ENCODE measurements at regions not wholly inside any gene's neighbourhood (a gene's known extent, or its start where the extent isn't known, plus 50 kb on each side); places are given as distances from the start of the nearest gene placed in this dataset.
A peak's percentile ranks its signal among the peaks of the same experiment; 100 is the strongest.

DNA sequence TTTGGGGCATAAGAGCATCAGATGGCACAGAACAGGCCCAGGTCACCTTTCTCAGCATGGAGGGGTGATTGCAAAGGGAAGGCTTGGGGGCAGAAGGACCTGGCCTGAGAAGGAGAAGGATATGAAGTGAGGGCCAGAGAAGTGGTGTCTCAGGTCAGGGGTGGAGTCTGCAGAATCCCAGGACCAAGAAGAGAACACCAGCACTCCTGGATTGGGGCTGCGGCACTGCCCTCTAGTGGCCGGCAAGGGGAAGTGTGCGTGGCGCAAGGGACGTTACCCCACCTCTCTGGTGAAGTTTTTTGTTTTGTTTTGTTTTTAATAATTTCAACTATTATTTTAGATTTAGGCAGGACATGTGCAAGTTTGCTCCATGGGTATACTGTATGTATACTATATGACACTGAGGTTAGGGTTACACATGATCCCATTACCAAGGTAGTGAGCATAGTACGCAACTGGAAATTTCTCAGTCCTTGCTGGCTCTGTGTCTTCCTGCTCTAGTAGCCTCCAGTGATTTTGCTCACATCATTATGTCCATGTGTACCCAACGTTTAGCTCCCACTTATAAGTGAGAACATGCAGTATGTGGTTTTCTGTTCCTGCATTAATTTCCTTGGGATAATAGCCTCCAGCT, 1548.6 kb downstream of the EFNA5 start:
- no peak for TF ChIP-seq ZNF48 (tag by site-specific recombination; IDR thresholded peaks at IDR 0.05)
- TF ChIP-seq, protein P1, sequence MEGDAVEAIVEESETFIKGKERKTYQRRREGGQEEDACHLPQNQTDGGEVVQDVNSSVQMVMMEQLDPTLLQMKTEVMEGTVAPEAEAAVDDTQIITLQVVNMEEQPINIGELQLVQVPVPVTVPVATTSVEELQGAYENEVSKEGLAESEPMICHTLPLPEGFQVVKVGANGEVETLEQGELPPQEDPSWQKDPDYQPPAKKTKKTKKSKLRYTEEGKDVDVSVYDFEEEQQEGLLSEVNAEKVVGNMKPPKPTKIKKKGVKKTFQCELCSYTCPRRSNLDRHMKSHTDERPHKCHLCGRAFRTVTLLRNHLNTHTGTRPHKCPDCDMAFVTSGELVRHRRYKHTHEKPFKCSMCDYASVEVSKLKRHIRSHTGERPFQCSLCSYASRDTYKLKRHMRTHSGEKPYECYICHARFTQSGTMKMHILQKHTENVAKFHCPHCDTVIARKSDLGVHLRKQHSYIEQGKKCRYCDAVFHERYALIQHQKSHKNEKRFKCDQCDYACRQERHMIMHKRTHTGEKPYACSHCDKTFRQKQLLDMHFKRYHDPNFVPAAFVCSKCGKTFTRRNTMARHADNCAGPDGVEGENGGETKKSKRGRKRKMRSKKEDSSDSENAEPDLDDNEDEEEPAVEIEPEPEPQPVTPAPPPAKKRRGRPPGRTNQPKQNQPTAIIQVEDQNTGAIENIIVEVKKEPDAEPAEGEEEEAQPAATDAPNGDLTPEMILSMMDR (tag by site-specific recombination; IDR thresholded peaks at IDR 0.05) = peak; percentile 66
- TF ChIP-seq, protein P2, sequence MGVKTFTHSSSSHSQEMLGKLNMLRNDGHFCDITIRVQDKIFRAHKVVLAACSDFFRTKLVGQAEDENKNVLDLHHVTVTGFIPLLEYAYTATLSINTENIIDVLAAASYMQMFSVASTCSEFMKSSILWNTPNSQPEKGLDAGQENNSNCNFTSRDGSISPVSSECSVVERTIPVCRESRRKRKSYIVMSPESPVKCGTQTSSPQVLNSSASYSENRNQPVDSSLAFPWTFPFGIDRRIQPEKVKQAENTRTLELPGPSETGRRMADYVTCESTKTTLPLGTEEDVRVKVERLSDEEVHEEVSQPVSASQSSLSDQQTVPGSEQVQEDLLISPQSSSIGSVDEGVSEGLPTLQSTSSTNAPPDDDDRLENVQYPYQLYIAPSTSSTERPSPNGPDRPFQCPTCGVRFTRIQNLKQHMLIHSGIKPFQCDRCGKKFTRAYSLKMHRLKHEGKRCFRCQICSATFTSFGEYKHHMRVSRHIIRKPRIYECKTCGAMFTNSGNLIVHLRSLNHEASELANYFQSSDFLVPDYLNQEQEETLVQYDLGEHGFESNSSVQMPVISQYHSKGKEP (tag by site-specific recombination; IDR thresholded peaks at IDR 0.05) = no peak
- TF ChIP-seq, protein P3, sequence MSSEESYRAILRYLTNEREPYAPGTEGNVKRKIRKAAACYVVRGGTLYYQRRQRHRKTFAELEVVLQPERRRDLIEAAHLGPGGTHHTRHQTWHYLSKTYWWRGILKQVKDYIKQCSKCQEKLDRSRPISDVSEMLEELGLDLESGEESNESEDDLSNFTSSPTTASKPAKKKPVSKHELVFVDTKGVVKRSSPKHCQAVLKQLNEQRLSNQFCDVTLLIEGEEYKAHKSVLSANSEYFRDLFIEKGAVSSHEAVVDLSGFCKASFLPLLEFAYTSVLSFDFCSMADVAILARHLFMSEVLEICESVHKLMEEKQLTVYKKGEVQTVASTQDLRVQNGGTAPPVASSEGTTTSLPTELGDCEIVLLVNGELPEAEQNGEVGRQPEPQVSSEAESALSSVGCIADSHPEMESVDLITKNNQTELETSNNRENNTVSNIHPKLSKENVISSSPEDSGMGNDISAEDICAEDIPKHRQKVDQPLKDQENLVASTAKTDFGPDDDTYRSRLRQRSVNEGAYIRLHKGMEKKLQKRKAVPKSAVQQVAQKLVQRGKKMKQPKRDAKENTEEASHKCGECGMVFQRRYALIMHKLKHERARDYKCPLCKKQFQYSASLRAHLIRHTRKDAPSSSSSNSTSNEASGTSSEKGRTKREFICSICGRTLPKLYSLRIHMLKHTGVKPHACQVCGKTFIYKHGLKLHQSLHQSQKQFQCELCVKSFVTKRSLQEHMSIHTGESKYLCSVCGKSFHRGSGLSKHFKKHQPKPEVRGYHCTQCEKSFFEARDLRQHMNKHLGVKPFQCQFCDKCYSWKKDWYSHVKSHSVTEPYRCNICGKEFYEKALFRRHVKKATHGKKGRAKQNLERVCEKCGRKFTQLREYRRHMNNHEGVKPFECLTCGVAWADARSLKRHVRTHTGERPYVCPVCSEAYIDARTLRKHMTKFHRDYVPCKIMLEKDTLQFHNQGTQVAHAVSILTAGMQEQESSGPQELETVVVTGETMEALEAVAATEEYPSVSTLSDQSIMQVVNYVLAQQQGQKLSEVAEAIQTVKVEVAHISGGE (tag by site-specific recombination; conservative IDR thresholded peaks at IDR 0.05; ENCODE audit: low read depth) = no peak
- TF ChIP-seq, protein P4, sequence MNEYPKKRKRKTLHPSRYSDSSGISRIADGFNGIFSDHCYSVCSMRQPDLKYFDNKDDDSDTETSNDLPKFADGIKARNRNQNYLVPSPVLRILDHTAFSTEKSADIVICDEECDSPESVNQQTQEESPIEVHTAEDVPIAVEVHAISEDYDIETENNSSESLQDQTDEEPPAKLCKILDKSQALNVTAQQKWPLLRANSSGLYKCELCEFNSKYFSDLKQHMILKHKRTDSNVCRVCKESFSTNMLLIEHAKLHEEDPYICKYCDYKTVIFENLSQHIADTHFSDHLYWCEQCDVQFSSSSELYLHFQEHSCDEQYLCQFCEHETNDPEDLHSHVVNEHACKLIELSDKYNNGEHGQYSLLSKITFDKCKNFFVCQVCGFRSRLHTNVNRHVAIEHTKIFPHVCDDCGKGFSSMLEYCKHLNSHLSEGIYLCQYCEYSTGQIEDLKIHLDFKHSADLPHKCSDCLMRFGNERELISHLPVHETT (tag by site-specific recombination; IDR thresholded peaks at IDR 0.05) = no peak

All from HEK293 (cell line).